ENCODE measurements at regions not wholly inside any gene's neighbourhood (a gene's known extent, or its start where the extent isn't known, plus 50 kb on each side); places are given as distances from the start of the nearest gene placed in this dataset.

GRCh38 chr5:39800042-39800601, 375.3 kb upstream of the DAB2 start:
- no peak for DNase-seq (ENCODE audit: low read depth)

- DNase-seq (ENCODE audit: low read depth), result no peak
Measured at GRCh38 chr5:39799242-39799641, 374.5 kb upstream of the DAB2 start.

- DNase-seq (ENCODE audit: low read depth), result no peak
Measured at GRCh38 chr5:39794513-39795210, 369.9 kb upstream of the DAB2 start.

GRCh38 chr5:39785410-39785809, 360.6 kb upstream of the DAB2 start:
- DNase-seq (ENCODE audit: low read depth), result no peak

GRCh38 chr5:39783756-39784421, 359.1 kb upstream of the DAB2 start:
- DNase-seq (ENCODE audit: low read depth), result no peak

- no peak for DNase-seq (ENCODE audit: low read depth)
Measured at GRCh38 chr5:39780347-39780746, 355.6 kb upstream of the DAB2 start.

- no peak for DNase-seq (ENCODE audit: low read depth)
Measured at GRCh38 chr5:39779831-39780230, 355.1 kb upstream of the DAB2 start.

- no peak for DNase-seq (ENCODE audit: low read depth)
Measured at GRCh38 chr5:39775797-39776365, 351.1 kb upstream of the DAB2 start.

- DNase-seq (ENCODE audit: low read depth), result no peak
Measured at GRCh38 chr5:39775086-39775796, 350.5 kb upstream of the DAB2 start.

GRCh38 chr5:39774605-39775004, 349.8 kb upstream of the DAB2 start:
- no peak for DNase-seq (ENCODE audit: low read depth)

GRCh38 chr5:39772307-39772706, 347.5 kb upstream of the DAB2 start:
- no peak for DNase-seq (ENCODE audit: low read depth)

- no peak for DNase-seq (ENCODE audit: low read depth)
Measured at GRCh38 chr5:39767916-39768315, 343.1 kb upstream of the DAB2 start.

- no peak for DNase-seq (ENCODE audit: low read depth)
Measured at GRCh38 chr5:39765366-39765765, 340.6 kb upstream of the DAB2 start.

GRCh38 chr5:39762761-39763160, 338.0 kb upstream of the DAB2 start:
- DNase-seq (ENCODE audit: low read depth), result no peak

- no peak for DNase-seq (ENCODE audit: low read depth)
Measured at GRCh38 chr5:39761199-39761950, 336.6 kb upstream of the DAB2 start.

GRCh38 chr5:39760385-39761198, 335.8 kb upstream of the DAB2 start:
- DNase-seq (ENCODE audit: low read depth), result no peak

- no peak for DNase-seq (ENCODE audit: low read depth)
Measured at GRCh38 chr5:39759701-39760100, 334.9 kb upstream of the DAB2 start.

- DNase-seq (ENCODE audit: low read depth), result no peak
Measured at GRCh38 chr5:39758426-39758825, 333.6 kb upstream of the DAB2 start.

- DNase-seq (ENCODE audit: low read depth), result no peak
Measured at GRCh38 chr5:39757131-39757530, 332.4 kb upstream of the DAB2 start.

- DNase-seq (ENCODE audit: low read depth), result peak; percentile 2
Measured at GRCh38 chr5:39755986-39756385, 331.2 kb upstream of the DAB2 start.

- no peak for DNase-seq (ENCODE audit: low read depth)
Measured at GRCh38 chr5:39755452-39755851, 330.7 kb upstream of the DAB2 start.

All from CMK (cell line).